Renal cortex interstitium (tissue), 11 donors: ENCODE measurements at regions not wholly inside any gene's neighbourhood (a gene's known extent, or its start where the extent isn't known, plus 50 kb on each side); places are given as distances from the start of the nearest gene placed in this dataset.
A peak's percentile ranks its signal among the peaks of the same experiment; 100 is the strongest.
"Not testable (repeated sequence)": the region's sequence is repeated elsewhere in the genome, so short reads cannot be mapped to it uniquely, and the experiment has no call there.

Source experiments
- DNase-seq, 11 donors: peaks; one replicate each; pipeline ENCODE4 v3.0.0-alpha.2; 2013; ENCODE audit warnings: low read depth in 9 of 11, low spot score in 4 of 11; ENCODE audit errors: extremely low read depth in 1 of 11

DNA sequence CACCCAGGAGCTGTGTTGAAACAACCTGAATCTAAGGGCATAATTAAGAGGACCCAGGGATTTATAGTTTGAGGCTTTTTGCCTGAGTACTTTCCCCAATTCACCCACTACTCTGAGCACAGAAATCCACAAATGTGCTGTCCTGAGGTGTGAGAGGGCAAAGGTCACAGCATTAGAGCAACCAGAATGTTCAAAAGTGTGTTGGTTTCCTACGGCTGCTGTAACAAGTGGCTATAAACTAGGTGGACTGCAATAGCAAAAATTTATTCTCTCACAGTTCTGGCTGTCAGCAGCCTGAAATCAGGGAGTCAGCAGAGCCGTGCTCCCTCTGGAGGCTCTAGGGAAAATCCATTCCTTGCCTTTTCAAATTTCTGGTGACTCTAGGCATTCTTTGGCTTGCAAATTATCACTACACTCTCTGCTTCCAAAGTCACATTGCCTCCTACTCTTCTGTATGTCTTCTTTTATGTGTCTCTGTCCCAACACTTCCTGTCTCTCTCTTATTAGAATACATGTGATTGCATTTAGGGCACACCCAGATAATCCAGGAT is 91.4 kb upstream of the TACR1 start:
- peak in 2 of 11 donors; percentile 3 to 9 for DNase-seq

DNA sequence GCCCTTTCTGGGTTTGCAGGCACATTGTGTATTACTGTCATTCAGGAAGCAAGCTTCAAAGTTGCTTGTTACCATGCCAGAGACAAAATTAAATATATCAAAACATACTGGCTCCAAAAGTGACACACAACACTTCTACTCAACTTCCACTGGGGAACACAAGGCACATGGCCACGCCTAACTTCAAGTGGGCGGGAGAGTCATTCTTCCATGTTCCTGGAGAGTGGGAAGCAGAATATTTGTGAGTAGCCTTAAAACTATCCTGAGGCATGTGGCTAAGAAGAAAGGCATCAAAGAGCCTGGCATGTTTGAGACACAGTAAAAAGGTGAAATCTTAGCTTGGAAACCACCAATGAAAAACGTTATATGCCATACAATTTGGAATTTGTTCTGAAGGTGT is 90.5 kb upstream of the TACR1 start:
- no peak for DNase-seq

DNA sequence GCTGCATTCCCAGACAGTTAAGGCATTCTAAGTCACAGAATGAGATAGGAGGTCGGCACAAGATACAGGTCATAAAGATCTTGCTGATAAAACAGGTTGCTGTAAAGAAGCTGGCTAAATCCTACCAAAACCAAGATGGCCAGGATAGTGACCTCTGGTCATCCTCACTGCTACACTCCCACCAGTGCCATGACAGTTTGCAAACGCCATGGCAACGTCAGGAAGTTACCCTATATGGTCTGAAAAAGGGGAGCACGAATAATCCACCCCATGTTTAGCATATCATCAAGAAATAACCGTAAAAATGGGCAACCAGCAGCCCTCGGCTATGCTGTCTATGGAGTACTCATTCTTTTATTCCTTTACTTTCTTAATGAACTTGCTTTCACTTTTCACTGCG is 89.9 kb upstream of the TACR1 start:
- not testable (repeated sequence) for DNase-seq

DNA sequence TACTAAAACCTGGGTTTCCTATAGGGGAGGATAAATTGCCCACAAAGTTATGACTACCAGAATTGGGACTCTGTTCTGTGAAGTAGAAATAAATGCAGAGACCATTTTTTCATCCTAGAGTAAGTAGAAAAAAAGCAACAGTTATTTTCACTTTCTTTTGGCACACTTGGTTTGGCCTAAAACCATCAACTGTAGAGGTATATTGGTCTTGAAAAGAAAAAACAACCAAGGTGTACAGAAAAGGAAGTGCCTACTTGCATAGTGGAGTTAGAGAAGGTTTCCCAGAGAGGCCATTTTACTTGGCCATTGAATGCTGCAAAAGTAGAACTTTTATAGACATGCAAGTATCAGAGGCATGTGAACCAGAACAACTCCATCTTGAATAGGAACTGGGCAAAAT is 89.4 kb upstream of the TACR1 start:
- no peak for DNase-seq

DNA sequence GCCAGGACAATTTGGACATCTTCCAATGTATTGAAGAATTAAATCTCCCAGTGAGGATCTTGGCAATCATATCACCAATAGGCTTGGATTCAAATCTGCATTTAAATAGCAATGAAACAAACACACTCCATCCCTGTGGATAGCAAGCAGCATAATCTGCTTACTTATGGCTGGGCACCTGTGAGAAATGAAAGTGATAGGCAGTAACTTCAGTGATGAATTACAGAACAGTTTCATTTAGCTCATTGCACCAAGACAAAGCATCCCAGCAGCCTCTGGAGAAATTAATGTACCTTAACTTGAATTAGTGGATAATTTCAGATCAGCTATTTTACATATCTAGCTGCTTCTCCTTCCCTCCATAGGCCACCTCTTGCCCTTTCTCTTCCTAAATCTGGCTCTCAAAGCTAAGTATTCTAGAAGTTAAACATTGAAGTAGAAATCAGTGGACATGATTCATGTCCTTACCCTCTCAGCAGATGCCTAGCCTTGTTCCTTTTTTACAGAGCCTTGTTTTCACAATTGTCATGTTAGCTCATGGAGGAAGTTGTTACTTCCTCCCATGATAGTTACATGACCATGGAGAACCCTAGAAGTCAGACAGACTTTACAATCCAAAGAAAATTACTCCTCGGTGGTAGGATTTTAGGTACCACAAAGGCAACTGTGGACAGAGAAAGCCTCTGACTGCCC is 88.5 kb upstream of the TACR1 start:
- DNase-seq = no peak

DNA sequence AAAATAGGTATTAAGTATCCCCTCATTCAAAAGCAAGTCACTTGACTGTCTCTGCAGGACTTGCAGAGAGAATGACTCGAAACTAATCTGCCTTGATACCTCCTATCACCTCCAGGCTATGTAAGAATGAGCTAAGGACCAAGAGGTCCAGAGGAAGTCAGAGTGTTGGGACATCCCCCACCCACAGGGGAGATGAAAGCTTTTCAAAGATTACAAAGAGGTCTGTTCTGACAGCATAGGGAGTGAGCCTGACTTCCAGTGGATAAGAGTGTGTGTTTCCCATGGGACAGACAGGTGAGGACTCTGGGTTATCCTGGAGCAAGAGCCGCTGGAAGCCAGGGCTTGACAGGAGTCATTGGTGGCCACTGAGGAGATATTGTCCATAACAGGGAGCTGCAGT is 85.0 kb upstream of the TACR1 start:
- no peak for DNase-seq

DNA sequence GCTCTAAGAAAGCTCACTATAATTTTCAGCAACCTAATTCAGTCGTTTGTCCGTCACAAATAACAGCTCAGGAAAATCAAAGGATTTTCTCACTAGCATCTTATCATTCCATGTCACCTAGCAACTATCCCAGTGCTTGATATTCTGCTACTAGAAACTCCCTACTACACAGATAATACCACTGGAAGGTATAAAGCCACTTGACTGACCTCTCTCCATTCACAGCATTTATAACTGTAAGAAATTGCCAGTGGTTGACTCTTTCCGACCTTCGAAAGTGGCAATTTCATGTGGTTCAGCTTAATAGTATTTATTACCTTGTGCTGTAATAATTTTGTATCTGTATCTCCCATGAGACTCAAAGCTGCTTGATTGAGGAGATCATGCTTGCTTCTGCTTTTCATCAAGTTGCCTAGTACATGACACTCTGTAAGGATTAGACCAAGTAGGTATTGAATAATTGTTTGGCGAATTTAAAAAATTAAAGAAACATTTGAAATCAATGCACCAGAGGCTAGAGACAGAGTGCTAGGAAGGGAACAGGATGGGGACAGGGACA is 79.6 kb upstream of the TACR1 start:
- DNase-seq = no peak

DNA sequence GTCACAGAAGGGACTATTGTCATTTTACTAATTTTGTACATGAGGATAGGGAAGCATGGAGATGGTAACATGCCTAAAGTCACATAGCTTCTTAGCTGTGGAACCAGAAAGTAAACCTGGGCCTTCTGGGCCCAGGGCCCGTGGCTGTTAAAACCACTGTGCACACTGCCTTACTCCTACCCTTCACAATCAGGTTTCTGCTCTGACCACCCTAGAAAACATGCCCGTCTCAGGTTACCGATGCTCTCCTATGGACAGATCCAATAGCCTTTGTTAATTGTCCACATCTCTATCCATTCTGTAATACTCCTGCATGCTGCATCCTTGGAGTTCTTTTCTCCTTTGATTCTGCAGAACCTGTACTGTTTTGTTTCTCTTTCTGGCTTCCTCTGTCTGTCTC is 79.0 kb upstream of the TACR1 start:
- no peak for DNase-seq

DNA sequence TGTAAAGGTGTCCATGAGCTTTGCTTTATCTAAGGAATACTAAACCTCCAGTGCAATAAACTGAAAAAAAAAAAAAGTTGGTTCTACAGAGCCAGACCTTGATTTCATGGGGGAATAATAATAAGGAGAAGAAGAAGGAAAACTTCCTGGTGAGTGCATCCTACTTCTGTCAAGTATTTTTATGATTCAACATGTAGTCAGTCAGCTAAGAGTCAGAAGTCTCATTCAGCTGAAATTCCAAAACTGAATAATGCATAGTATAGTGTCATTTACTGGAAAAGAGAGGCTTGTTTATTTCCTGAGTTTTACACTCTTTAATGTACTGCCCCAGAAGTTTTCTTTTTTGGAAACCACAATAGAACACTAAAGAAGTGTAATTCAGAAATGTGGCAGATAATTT is 77.8 kb upstream of the TACR1 start:
- DNase-seq = no peak

DNA sequence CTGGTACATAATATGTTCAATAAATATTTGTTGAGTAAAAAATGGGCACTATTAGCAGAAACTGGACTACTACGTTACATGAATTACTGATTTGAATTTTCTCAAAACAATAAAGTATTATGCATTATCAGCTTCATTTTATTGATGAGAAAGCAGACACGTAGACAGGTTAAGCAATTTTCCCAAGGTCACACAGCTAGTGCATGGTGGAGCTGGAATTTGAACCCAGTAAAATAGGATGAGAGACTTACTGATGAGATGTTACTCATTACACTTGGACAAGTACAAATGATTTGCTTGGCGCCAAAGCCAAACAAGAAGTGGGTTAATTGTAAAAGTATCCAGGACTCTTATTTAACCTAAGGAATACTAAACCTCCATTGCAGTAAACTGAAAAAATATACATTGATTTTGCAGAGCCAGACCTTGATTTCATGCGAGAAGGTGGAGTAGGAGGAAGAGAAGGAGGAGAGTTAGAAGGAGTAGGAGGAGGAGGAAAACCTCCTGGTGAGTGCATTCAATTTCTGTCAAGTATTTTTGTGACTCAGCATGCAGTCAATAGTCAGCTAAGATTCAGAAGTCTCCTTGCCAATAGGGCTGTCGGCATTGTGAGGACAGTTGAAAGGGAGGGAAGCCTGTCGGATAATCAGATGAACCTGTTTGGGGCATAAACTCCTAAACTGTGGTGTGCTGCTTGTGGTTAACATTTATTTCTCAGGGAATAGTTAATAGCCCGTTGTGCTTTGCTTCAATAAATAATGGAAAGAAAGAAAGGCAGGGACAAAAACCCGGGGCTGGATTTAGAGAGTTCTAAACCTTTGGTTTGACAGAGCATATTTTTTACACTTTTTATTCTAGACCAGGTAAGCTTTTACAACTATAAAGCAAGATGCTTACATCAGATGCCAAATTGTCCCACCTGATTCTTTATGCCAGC is 77.0 kb upstream of the TACR1 start:
- DNase-seq = no peak

DNA sequence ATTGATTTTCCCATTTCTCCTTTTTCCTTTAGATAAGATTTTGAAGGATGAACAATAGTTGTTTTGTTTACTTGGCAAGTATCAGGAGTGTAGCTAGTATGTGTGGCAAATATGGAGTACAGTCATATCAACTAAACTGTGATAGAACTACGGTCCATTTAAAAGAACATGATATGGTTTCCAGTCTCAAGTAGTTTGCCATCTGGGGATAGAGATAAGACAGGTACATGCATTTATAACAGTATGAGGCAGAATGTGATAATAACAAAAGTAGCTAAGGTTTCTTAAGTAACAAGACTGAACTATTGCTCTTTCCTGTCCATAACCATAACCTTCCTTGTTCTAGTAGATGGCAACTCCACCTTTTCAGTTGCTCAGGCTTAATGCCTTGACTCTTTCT is 75.6 kb upstream of the TACR1 start:
- DNase-seq = no peak

DNA sequence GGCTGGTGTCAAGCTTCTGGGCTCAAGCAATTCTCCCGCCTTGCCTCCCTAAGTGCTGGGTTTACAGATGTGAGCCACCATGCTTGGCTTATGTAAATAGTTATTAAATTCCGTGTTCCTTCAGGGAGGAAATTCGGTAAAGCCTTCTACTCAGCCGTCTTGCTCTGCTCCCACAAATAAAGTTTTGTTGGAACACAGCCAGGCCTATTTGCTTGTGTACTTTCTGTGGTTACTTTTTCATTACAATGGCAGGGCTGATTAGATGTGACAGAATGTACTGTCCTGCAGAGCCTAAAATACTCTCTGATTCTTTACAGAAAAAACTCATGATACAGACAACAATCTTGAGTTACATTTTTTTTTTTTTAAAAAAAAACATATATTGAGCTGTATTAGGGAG is 68.8 kb upstream of the TACR1 start:
- no peak for DNase-seq

DNA sequence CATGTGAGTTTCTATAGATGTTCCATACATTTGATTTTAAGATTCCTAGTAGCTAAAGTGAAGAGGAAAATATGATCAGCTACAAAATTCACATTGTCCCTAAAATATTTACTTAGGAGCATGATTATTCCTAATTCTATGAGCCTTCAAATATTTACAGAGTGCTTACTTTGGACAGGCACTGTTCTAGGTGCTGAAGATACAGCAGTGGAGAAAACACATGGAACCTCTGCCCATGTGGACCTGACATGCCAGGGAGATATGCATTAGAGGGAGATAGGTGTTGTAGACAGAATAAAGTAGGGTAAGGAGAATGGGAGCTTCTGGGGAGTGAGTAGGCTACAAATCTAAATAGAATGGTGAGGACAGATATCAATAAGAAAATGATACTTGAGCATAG is 62.6 kb upstream of the TACR1 start:
- no peak for DNase-seq

DNA sequence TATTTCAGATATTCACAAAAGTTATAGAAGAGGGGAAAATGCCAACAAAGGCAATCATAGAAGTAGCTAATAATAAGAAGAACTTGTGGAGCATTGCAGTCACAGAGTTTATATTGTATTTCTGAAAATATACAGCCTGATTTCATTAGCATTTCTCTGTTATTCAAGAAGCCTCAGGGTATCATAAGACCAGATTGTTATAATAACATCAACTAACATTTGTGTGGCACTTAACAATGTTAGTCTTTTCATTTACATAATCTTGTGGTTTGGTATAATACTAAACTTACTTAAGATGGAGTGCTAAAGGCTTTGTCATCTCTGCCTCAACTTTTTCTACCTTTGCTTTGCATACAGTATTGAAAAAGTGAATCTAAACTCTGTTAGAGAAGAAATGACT is 61.6 kb upstream of the TACR1 start:
- DNase-seq = no peak

DNA sequence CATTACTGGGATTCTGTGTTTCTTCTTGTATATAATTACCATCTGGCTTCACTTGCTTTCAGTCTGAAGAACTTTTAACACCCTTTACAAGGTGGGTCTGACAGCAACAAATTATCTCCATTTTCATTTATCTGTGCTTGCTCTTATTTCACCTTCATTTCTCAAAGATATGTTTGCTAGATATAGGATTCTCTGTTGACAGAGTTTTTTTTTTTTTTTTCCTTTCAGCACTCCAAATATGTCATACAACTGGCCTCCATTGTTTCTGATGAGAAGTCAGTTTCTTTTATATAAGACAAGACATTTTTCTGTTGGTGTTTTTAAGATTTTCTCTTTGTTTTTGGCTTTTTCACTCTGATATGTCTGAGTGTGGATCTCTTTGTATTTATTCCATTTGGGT is 59.3 kb upstream of the TACR1 start:
- no peak for DNase-seq

DNA sequence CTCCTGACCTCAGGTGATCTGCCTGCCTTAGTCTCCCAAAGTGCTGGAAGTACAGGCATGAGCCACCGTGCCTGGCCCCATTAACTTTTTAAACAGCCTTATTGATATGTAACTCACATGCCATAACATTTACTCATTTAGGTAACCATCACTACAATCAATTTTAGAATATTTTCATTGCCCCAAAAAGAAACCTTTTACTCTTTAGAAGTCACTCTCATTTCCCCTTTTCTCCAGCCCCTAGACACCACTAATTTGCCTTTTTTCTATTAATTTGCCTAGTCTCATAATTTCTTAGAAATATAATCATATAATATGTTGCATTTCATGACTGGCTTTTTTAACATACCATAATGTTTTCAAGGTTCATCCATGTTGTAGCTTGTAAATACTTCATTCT is 57.2 kb upstream of the TACR1 start:
- DNase-seq = no peak

DNA sequence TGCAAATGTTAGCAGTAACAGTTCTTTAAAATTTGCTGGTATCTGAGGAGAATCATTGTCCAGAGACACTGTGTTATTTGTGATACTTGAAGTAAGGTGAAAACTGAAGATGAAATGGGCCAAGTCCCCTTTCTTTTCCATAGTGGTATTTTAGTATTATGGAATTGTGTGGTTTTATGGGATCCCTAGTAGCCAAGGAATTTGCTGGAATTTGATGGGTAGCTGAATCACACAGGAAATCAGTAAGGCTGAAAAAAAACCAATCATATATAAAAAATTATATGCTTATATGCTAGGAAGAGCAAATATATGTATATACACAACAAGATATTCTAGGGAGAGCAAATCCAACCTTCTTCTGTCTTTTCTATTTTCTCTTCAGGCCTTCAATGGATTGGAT is 54.2 kb upstream of the TACR1 start:
- DNase-seq = no peak

DNA sequence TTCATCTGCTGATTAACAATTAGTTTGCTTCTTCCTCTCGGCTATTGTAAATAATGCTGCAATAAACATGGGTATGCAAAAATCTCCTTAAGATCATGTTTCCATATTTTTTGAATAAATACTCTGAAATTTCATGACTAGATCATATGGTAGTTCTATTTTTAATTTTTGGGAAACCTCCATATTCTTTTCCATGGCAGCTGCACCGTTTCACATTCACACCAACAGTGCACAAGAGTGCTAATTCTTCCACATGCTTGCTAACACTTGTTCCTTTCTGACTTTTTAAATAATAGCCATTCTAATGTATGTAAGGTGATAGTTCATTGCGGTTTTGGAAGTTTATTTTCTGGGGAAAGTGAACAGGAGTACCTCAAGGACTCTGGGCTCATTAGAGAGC is 52.6 kb upstream of the TACR1 start:
- DNase-seq = no peak
